SK-N-SH treated with all-trans-retinoic acid at 6 μM for 48 hours (cell line): ENCODE measurements at regions not wholly inside any gene's neighbourhood (a gene's known extent, or its start where the extent isn't known, plus 50 kb on each side); places are given as distances from the start of the nearest gene placed in this dataset.

ENCODE experiments used
- SNAI2 ChIP-seq: fragments of 250-450 bp; sonication (Bioruptor Pico); IDR thresholded peaks from 2 replicates; pipeline ENCODE4 v1.5.0; 2020; ENCODE audit warnings: mild to moderate bottlenecking, moderate library complexity
- ZFP30 ChIP-seq: fragments of 450-650 bp; formaldehyde crosslinking; IDR thresholded peaks from 2 replicates; pipeline ENCODE4 v1.5.0; 2022; ENCODE audit warnings: mild to moderate bottlenecking, moderate library complexity
- ZNF8 ChIP-seq: fragments of 450-650 bp; formaldehyde crosslinking; IDR thresholded peaks from 2 replicates; pipeline ENCODE4 v1.5.0; 2020; ENCODE audit warnings: mild to moderate bottlenecking, moderate library complexity
- TF ChIP-seq, protein P1 (sequence below): fragments of 250-450 bp; sonication (Bioruptor Pico); IDR thresholded peaks from 2 replicates; pipeline ENCODE4 v1.8.0; 2020; ENCODE audit warnings: mild to moderate bottlenecking, moderate library complexity, borderline replicate concordance

DNA sequence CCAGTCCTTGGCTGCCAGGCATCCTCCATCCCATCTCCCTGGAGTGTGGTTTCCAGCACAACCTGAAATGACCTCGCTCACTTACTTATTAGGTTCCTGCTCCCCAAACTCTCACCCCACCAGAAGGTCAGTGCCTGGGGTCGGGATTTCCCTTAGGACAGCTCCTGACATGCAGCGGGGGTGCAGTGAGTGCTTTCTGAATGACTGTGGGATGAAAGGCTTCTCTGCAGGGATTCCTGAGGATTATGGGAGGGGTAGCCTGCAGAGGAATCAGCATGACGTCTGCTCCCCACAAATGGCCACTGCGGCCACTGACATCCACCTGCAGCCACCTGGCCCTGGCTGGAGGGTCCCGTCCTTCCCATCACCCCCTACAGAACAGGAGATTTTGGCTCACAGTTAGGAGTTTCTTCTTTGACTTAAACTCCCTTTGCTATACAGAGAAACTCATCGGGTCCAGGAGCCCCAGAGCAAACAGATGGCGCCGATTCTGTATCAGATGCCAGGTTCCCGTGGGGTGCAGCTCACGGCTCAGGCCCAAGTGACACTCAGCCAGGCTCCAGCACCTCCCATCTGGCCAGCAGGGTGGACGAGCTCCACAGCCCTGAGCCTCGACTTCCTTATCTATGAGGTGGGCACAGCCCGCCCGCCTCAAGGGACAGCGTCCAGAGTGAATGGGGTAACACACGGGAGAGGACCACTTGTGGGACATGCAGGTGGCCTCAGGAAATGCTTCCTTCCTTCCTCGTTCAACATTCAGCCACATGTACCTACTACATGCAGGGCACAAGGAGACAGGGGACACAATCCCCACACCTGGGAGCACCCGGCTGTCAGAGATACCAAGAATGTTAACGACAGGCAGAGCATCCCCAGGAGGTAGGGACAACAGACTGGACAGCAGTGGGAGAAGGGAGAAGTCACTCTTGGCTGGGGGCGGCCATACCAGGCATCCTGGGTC is 69.8 kb downstream of the RMI2 start:
- TF ChIP-seq ZFP30 (CRISPR knock-in tag) (no peak), SNAI2 (CRISPR knock-in tag) (no peak), ZNF8 (CRISPR knock-in tag) (no peak)
- TF ChIP-seq, protein P1, sequence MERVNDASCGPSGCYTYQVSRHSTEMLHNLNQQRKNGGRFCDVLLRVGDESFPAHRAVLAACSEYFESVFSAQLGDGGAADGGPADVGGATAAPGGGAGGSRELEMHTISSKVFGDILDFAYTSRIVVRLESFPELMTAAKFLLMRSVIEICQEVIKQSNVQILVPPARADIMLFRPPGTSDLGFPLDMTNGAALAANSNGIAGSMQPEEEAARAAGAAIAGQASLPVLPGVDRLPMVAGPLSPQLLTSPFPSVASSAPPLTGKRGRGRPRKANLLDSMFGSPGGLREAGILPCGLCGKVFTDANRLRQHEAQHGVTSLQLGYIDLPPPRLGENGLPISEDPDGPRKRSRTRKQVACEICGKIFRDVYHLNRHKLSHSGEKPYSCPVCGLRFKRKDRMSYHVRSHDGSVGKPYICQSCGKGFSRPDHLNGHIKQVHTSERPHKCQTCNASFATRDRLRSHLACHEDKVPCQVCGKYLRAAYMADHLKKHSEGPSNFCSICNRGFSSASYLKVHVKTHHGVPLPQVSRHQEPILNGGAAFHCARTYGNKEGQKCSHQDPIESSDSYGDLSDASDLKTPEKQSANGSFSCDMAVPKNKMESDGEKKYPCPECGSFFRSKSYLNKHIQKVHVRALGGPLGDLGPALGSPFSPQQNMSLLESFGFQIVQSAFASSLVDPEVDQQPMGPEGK = no peak
